Natural killer cell (primary cell): ENCODE measurements at regions not wholly inside any gene's neighbourhood (a gene's known extent, or its start where the extent isn't known, plus 50 kb on each side); places are given as distances from the start of the nearest gene placed in this dataset.

Experiments used
- ATAC-seq, 3 donors: fragments of 150-1000 bp in 2 of 3; fragments of 200-7000 bp in 1 of 3; cut with Tn5 transposase; 1 replicate in 1 of 3; 2 replicates in 2 of 3; pipeline ENCODE4 v1.10.0; 2021; ENCODE audit warnings: mild to moderate bottlenecking in 2 of 3, moderate library complexity in 2 of 3
- DNase-seq, 2 donors: peaks; one replicate each; pipeline versions ENCODE4 v3.0.0 to v3.0.0-alpha.2; 2013 to 2021; ENCODE audit warnings: mixed read lengths in 1 of 2
- H3K27ac ChIP-seq: one replicate; pipeline ENCODE4 v1.5.1; 2013; ENCODE audit warnings: mild to moderate bottlenecking, low read length
- H3K27me3 ChIP-seq: one replicate; pipeline ENCODE4 v1.6.1; 2013; ENCODE audit warnings: low read length; ENCODE audit not compliant: control insufficient read depth, insufficient read depth
- H3K36me3 ChIP-seq: one replicate; pipeline ENCODE4 v1.6.1; 2013; ENCODE audit warnings: low read length; ENCODE audit not compliant: control insufficient read depth, insufficient read depth
- H3K4me1 ChIP-seq: one replicate; pipeline ENCODE4 v1.6.1; 2013; ENCODE audit warnings: low read length; ENCODE audit not compliant: control insufficient read depth, insufficient read depth
- H3K4me3 ChIP-seq: one replicate; pipeline ENCODE4 v1.5.1; 2013; ENCODE audit warnings: low read length
- H3K9me3 ChIP-seq: one replicate; pipeline ENCODE4 v1.6.1; 2013; ENCODE audit warnings: low read length; ENCODE audit not compliant: control insufficient read depth, insufficient read depth
- H3K27ac Mint-ChIP-seq, 2 donors: one replicate each; pipeline ENCODE4 v1.8.0; 2022; ENCODE audit warnings: mild to moderate bottlenecking in 2 of 2, mixed read lengths in 2 of 2, moderate library complexity in 1 of 2
- H3K27me3 Mint-ChIP-seq, 2 donors: one replicate each; pipeline ENCODE4 v1.8.0; 2022; ENCODE audit warnings: low read depth in 2 of 2, mixed read lengths in 2 of 2
- H3K36me3 Mint-ChIP-seq: one replicate; pipeline ENCODE4 v1.8.0; 2022; ENCODE audit warnings: mixed read lengths
- H3K4me1 Mint-ChIP-seq, 2 donors: one replicate each; pipeline ENCODE4 v1.8.0; 2022; ENCODE audit warnings: mixed read lengths in 2 of 2
- H3K4me3 Mint-ChIP-seq: one replicate; pipeline ENCODE4 v1.8.0; 2022; ENCODE audit warnings: mild to moderate bottlenecking, moderate library complexity, mixed read lengths
- H3K9me3 Mint-ChIP-seq, 2 donors: one replicate each; pipeline ENCODE4 v1.8.0; 2022; ENCODE audit warnings: mixed read lengths in 2 of 2
- WGBS: methylation state at CpG from one replicate; pipeline ENCODE4 v1.1.7; 2013; ENCODE audit warnings: missing lambda C conversion rate; ENCODE audit not compliant: insufficient coverage; 5-methylcytosine and 5-hydroxymethylcytosine counted together
- intact Hi-C: fragments of 100-400 bp; cut with micrococcal nuclease; formaldehyde crosslinking; loops from one replicate; pipeline ENCODE4 v1.14.2; 2022
- TF ChIP-seq, protein P1 (sequence below): fragments of 200-600 bp; IDR thresholded peaks from one replicate; pipeline ENCODE4 v1.8.0; 2022; ENCODE audit warnings: antibody characterized with exemption

GRCh38 chr4:10173754-10174749 lies 57.5 kb upstream of the WDR1 start:
- H3K4me3 Mint-ChIP-seq = no peak overlapping the region
- H3K27me3 ChIP-seq = no peaks in the 10 kb centered on the region
- H3K27ac Mint-ChIP-seq = no peak overlapping the region
- H3K36me3 Mint-ChIP-seq = no peaks in the 10 kb centered on the region
- H3K4me1 Mint-ChIP-seq = no peaks in the 10 kb centered on the region
- H3K36me3 ChIP-seq = no peaks in the 10 kb centered on the region
- intact Hi-C loops = no loop called here
- 81% methylated on average over 10 of the region's 10 CpGs for WGBS
- no peak overlapping the region for H3K27ac ChIP-seq
- TF ChIP-seq, protein P1, sequence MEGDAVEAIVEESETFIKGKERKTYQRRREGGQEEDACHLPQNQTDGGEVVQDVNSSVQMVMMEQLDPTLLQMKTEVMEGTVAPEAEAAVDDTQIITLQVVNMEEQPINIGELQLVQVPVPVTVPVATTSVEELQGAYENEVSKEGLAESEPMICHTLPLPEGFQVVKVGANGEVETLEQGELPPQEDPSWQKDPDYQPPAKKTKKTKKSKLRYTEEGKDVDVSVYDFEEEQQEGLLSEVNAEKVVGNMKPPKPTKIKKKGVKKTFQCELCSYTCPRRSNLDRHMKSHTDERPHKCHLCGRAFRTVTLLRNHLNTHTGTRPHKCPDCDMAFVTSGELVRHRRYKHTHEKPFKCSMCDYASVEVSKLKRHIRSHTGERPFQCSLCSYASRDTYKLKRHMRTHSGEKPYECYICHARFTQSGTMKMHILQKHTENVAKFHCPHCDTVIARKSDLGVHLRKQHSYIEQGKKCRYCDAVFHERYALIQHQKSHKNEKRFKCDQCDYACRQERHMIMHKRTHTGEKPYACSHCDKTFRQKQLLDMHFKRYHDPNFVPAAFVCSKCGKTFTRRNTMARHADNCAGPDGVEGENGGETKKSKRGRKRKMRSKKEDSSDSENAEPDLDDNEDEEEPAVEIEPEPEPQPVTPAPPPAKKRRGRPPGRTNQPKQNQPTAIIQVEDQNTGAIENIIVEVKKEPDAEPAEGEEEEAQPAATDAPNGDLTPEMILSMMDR = no peak
- DNase-seq = no peak
- no peaks in the 10 kb centered on the region for H3K9me3 Mint-ChIP-seq
- no peak for ATAC-seq
- no peaks in the 10 kb centered on the region for H3K4me1 ChIP-seq
- peaks cover 13% of the 10 kb centered on the region in 2 donors for H3K27me3 Mint-ChIP-seq
- H3K9me3 ChIP-seq = no peaks in the 10 kb centered on the region
- H3K4me3 ChIP-seq = no peak overlapping the region

GRCh38 chr4:10173037-10173753 lies 56.6 kb upstream of the WDR1 start:
- no peak overlapping the region for H3K4me3 ChIP-seq
- Mint-ChIP-seq H3K4me1 (no peaks in the 10 kb centered on the region), H3K9me3 (no peaks in the 10 kb centered on the region), H3K27ac (no peak overlapping the region), H3K27me3 (peaks cover 13% of the 10 kb centered on the region in 2 donors), H3K36me3 (no peaks in the 10 kb centered on the region), H3K4me3 (no peak overlapping the region)
- no peaks in the 10 kb centered on the region for H3K4me1 ChIP-seq
- H3K27ac ChIP-seq = no peak overlapping the region
- no peaks in the 10 kb centered on the region for H3K36me3 ChIP-seq
- intact Hi-C loops = no loop called here
- H3K27me3 ChIP-seq = no peaks in the 10 kb centered on the region
- peak in 1 of 3 donors; percentile 80 for ATAC-seq
- TF ChIP-seq, protein P1 = no peak
- WGBS = 28% methylated on average over 8 of the region's 9 CpGs
- DNase-seq = no peak
- H3K9me3 ChIP-seq = no peaks in the 10 kb centered on the region

- H3K4me1 ChIP-seq = no peaks in the 10 kb centered on the region
- H3K27me3 ChIP-seq = no peaks in the 10 kb centered on the region
- TF ChIP-seq, protein P1 = no peak
- Mint-ChIP-seq H3K9me3 (no peaks in the 10 kb centered on the region), H3K4me3 (no peak overlapping the region), H3K36me3 (no peaks in the 10 kb centered on the region), H3K4me1 (no peaks in the 10 kb centered on the region), H3K27me3 (peaks cover 13% of the 10 kb centered on the region in 2 donors), H3K27ac (no peak overlapping the region)
- 78% methylated on average over 12 of the region's 12 CpGs for WGBS
- intact Hi-C loops = no loop called here
- ATAC-seq (no peak), DNase-seq (no peak)
- no peaks in the 10 kb centered on the region for H3K9me3 ChIP-seq
- no peak overlapping the region for H3K4me3 ChIP-seq
- H3K36me3 ChIP-seq = no peaks in the 10 kb centered on the region
- H3K27ac ChIP-seq = no peak overlapping the region
Measured at GRCh38 chr4:10172278-10172921, 55.8 kb upstream of the WDR1 start.
